ENCODE measurements at regions not wholly inside any gene's neighbourhood (a gene's known extent, or its start where the extent isn't known, plus 50 kb on each side); places are given as distances from the start of the nearest gene placed in this dataset.

DNA sequence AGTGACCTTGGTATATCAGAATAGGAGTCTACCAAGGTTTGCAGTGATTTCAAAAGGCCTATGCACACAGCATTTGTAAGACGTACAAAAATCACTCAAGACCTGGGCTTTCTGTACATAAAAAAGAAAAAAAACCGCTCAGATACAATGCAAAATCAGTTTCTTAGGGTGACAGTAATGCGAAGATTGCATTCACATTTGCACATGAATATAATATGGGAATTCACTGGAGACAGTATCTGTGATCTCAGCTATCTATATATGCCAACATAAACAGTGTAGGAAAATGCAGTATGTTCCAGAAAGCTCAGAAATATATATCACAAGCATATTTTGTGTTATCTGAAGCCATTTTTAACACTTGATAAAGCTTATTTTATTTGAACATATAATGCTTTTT lies 176.4 kb upstream of the MYOCD start:
- no peaks in the 10 kb centered on the region for H3K27me3 ChIP-seq (ENCODE audit: insufficient read depth, low read length, poor library complexity, severe bottlenecking)
- no peak overlapping the region for H3K27ac Mint-ChIP-seq
- POLR2A ChIA-PET = no interaction called here

DNA sequence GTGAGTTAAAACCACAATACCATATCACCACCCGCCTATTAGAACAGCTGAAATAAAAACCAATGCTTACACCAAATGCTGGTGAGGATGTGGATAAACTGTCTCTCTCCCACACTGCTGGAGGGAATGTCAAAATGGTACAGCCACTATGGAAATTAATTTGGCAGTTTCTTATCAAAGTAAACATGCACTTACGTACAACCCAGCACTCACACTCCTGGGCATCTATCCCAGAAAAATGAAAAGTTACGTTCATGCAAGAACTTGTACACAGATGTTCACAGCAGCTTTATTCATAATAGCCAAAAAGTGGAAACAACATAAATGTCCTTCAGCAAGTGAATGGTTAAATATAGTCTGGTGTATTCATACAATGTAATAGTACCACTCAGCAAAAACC lies 173.2 kb upstream of the MYOCD start:
- no peaks in the 10 kb centered on the region for H3K4me1 Mint-ChIP-seq

More for the DNA sequence above, 176.4 kb upstream of the MYOCD start:
- Histone ChIP-seq H3K4me1 (ENCODE audit: insufficient read depth, low read length) (no peaks in the 10 kb centered on the region), H3K36me3 (ENCODE audit: insufficient read depth, low read length) (no peaks in the 10 kb centered on the region), H3K4me3 (ENCODE audit: low read length) (no peak overlapping the region), H3K27ac (ENCODE audit: low read depth, low read length) (no peak overlapping the region), H3K9me3 (ENCODE audit: low read length) (no peaks in the 10 kb centered on the region)
- peaks cover 0 to 5% (median 2%) of the 10 kb centered on the region in 5 donors for H3K9me3 Mint-ChIP-seq
- H3K4me3 Mint-ChIP-seq = no peak overlapping the region
- DNase-seq = no peak
- CTCF ChIA-PET = no interaction called here
- no peaks in the 10 kb centered on the region for H3K27me3 Mint-ChIP-seq
- no peaks in the 10 kb centered on the region for H3K4me1 Mint-ChIP-seq
- no peaks in the 10 kb centered on the region for H3K36me3 Mint-ChIP-seq

DNA sequence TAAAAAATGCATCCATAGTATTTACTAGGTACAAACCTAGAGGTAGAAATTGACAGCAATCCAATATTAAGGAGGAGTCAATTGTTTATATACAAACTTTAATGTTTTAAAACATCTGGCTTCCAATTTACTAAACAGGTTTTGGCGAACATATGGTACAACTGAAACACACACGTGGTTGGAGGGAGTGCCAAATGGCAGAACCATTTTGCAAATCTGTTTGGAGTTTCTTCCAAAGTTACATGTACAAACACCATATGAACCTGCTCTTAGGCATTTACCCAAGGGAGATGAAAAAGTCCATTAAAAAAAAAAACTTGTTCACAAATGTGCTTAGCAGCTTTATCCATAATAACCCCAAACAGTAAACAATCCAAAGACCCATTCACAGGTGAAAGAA lies 159.8 kb upstream of the MYOCD start:
- Histone ChIP-seq H3K9me3 (ENCODE audit: low read length) (no peaks in the 10 kb centered on the region), H3K4me3 (ENCODE audit: low read length) (no peak overlapping the region), H3K27ac (ENCODE audit: low read depth, low read length) (no peak overlapping the region), H3K36me3 (ENCODE audit: insufficient read depth, low read length) (no peaks in the 10 kb centered on the region), H3K27me3 (ENCODE audit: insufficient read depth, low read length, poor library complexity, severe bottlenecking) (no peaks in the 10 kb centered on the region), H3K4me1 (ENCODE audit: insufficient read depth, low read length) (no peaks in the 10 kb centered on the region)
- H3K36me3 Mint-ChIP-seq = no peaks in the 10 kb centered on the region
- no peak for DNase-seq
- H3K27me3 Mint-ChIP-seq = peaks cover 0 to 3% of the 10 kb centered on the region in 2 donors
- H3K4me3 Mint-ChIP-seq = no peak overlapping the region
- no peaks in the 10 kb centered on the region for H3K4me1 Mint-ChIP-seq
- peaks cover 0 to 14% (median 3%) of the 10 kb centered on the region in 5 donors for H3K9me3 Mint-ChIP-seq
- ChIA-PET POLR2A (no interaction called here), CTCF (no interaction called here)
- H3K27ac Mint-ChIP-seq = no peak overlapping the region

More for the DNA sequence above, 173.2 kb upstream of the MYOCD start:
- DNase-seq = no peak
- H3K4me3 Mint-ChIP-seq = no peak overlapping the region
- no peak overlapping the region for H3K4me3 ChIP-seq (ENCODE audit: low read length)
- H3K27ac Mint-ChIP-seq = no peak overlapping the region
- no peaks in the 10 kb centered on the region for H3K27me3 Mint-ChIP-seq
- H3K9me3 ChIP-seq (ENCODE audit: low read length) = no peaks in the 10 kb centered on the region
- no peak overlapping the region for H3K27ac ChIP-seq (ENCODE audit: low read depth, low read length)
- CTCF ChIA-PET = no interaction called here
- H3K4me1 ChIP-seq (ENCODE audit: insufficient read depth, low read length) = no peaks in the 10 kb centered on the region
- no peaks in the 10 kb centered on the region for H3K36me3 Mint-ChIP-seq
- H3K9me3 Mint-ChIP-seq = peaks cover 0 to 7% (median 6%) of the 10 kb centered on the region in 5 donors
- POLR2A ChIA-PET = no interaction called here
- H3K27me3 ChIP-seq (ENCODE audit: insufficient read depth, low read length, poor library complexity, severe bottlenecking) = no peaks in the 10 kb centered on the region
- H3K36me3 ChIP-seq (ENCODE audit: insufficient read depth, low read length) = no peaks in the 10 kb centered on the region

DNA sequence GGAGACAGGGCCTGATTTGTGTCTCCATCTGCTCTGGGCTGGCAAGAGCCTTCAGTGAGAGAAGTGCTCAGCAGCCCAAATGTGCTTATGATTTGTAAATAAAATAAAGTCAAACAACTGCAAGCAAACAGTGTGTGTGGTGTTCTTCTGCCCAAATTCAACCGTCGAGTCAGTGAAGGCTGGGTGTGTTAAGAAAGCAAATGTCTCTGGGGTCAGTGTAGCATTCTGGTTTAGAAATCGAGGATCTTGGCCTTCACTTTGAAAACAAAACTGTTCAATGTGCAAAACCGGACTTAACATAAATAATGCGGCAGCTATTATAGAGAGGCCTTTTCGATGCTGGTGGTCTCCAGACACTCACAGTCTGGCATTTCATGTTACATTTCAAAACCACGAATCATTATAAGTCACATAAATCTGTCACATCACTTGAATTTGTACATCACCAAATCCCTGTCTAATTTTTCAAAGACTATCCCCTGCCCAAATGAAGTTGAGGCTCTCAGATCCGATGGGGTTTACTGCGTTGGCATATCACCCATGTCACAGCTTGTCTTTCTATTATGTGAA lies 158.6 kb upstream of the MYOCD start:
- ChIA-PET POLR2A (no interaction called here), CTCF (no interaction called here)
- Histone ChIP-seq H3K4me3 (ENCODE audit: low read length) (no peak overlapping the region), H3K27me3 (ENCODE audit: insufficient read depth, low read length, poor library complexity, severe bottlenecking) (no peaks in the 10 kb centered on the region), H3K4me1 (ENCODE audit: insufficient read depth, low read length) (no peaks in the 10 kb centered on the region), H3K27ac (ENCODE audit: low read depth, low read length) (no peak overlapping the region), H3K36me3 (ENCODE audit: insufficient read depth, low read length) (no peaks in the 10 kb centered on the region), H3K9me3 (ENCODE audit: low read length) (no peaks in the 10 kb centered on the region)
- Mint-ChIP-seq H3K9me3 (peaks cover 0 to 14% (median 3%) of the 10 kb centered on the region in 5 donors), H3K27me3 (peaks cover 0 to 3% of the 10 kb centered on the region in 2 donors), H3K4me1 (no peaks in the 10 kb centered on the region), H3K36me3 (peaks cover 0 to 1% (median 0%) of the 10 kb centered on the region in 3 donors), H3K27ac (no peak overlapping the region), H3K4me3 (no peak overlapping the region)
- no peak for DNase-seq

DNA sequence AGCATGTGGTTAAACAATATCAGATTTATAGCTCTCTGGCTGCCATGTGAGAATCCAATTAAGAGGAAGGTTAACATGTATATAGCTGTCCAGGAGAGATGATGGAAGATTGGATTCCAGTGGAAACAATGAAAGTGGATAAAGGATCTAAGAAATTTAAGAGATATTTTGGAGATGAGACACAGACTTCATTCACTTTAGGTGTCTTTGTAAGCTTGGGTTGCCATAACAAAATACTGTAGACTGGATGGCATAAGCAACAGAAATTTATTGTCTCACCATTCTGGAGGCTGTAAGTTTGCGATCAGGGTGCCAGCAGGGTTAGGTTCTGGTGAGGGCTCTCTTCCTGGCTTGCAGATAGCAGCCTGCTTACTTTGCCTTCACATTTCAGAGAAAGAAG lies 155.9 kb upstream of the MYOCD start:
- Mint-ChIP-seq H3K27ac (no peak overlapping the region), H3K9me3 (peaks cover 0 to 9% (median 3%) of the 10 kb centered on the region in 5 donors), H3K36me3 (peaks cover 0 to 1% (median 0%) of the 10 kb centered on the region in 3 donors), H3K4me3 (no peak overlapping the region), H3K4me1 (no peaks in the 10 kb centered on the region), H3K27me3 (peaks cover 0 to 3% of the 10 kb centered on the region in 2 donors)
- Histone ChIP-seq H3K4me1 (ENCODE audit: insufficient read depth, low read length) (no peaks in the 10 kb centered on the region), H3K27ac (ENCODE audit: low read depth, low read length) (no peak overlapping the region), H3K4me3 (ENCODE audit: low read length) (no peak overlapping the region), H3K27me3 (ENCODE audit: insufficient read depth, low read length, poor library complexity, severe bottlenecking) (no peaks in the 10 kb centered on the region), H3K36me3 (ENCODE audit: insufficient read depth, low read length) (no peaks in the 10 kb centered on the region), H3K9me3 (ENCODE audit: low read length) (no peaks in the 10 kb centered on the region)
- ChIA-PET CTCF (no interaction called here), POLR2A (no interaction called here)
- no peak for DNase-seq

DNA sequence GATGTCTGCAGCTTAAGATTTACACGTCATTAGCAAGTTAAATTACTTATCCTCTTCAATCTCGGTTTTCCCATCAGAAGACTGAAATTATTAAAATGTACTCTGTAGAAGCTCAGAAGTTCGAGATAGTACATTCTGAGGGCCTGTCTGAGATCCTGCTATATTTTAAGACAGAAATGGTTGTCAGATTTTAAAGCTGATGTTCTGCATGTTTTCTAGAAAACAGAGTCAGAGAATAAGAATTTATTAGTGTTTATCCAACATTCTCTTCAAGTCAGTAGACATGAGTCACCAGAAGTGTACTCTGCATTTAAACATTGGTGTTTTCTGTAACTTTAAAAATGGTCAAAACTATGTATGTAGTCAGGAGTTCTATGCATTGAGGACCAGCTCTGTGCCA lies 155.2 kb upstream of the MYOCD start:
- DNase-seq = no peak
- Mint-ChIP-seq H3K9me3 (peaks cover 0 to 9% (median 3%) of the 10 kb centered on the region in 5 donors), H3K27ac (no peak overlapping the region), H3K4me1 (no peaks in the 10 kb centered on the region), H3K36me3 (peaks cover 0 to 1% (median 0%) of the 10 kb centered on the region in 3 donors), H3K27me3 (peaks cover 0 to 3% of the 10 kb centered on the region in 2 donors), H3K4me3 (no peak overlapping the region)
- ChIA-PET POLR2A (no interaction called here), CTCF (no interaction called here)
- Histone ChIP-seq H3K4me3 (ENCODE audit: low read length) (no peak overlapping the region), H3K36me3 (ENCODE audit: insufficient read depth, low read length) (no peaks in the 10 kb centered on the region), H3K4me1 (ENCODE audit: insufficient read depth, low read length) (no peaks in the 10 kb centered on the region), H3K9me3 (ENCODE audit: low read length) (no peaks in the 10 kb centered on the region), H3K27ac (ENCODE audit: low read depth, low read length) (no peak overlapping the region), H3K27me3 (ENCODE audit: insufficient read depth, low read length, poor library complexity, severe bottlenecking) (no peaks in the 10 kb centered on the region)

DNA sequence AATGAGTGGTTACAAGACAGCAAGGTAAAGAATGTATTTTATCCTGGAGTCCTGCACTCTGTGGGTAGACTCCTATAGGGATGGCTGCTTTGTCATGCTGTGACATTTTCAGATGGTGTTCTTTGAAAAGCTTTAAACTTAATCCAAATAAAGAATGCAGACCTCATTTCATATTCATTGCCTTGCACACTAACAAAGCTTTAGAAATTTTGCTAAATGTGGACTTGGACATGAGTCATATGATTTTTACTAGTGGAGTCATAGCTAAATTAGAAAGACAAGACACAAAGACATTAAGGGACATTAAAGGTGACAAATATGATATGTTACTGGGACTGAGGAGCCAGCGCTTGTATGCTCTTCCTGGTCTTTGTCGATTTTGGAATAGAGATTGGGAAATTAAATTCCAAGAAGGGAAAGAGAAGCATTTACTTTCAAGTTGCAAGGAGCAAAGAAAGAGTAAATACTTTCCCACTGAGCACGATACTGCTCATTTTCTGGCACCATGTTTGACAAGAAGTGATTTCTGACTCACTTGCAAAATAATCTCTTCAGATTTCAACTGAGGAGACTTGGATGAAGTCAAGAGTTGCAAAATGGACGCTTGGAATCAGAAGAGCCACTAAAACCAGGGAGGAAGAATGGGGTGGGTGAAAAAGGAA lies 152.9 kb upstream of the MYOCD start:
- Mint-ChIP-seq H3K4me1 (no peaks in the 10 kb centered on the region), H3K27ac (no peak overlapping the region), H3K4me3 (no peak overlapping the region), H3K9me3 (peaks cover 0 to 9% (median 3%) of the 10 kb centered on the region in 5 donors), H3K36me3 (peaks cover 0 to 1% (median 0%) of the 10 kb centered on the region in 3 donors), H3K27me3 (peaks cover 0 to 3% of the 10 kb centered on the region in 2 donors)
- CTCF ChIA-PET = no interaction called here
- Histone ChIP-seq H3K27ac (ENCODE audit: low read depth, low read length) (no peak overlapping the region), H3K9me3 (ENCODE audit: low read length) (no peaks in the 10 kb centered on the region), H3K36me3 (ENCODE audit: insufficient read depth, low read length) (no peaks in the 10 kb centered on the region), H3K4me1 (ENCODE audit: insufficient read depth, low read length) (no peaks in the 10 kb centered on the region), H3K4me3 (ENCODE audit: low read length) (no peak overlapping the region), H3K27me3 (ENCODE audit: insufficient read depth, low read length, poor library complexity, severe bottlenecking) (no peaks in the 10 kb centered on the region)
- POLR2A ChIA-PET = no interaction called here
- DNase-seq = no peak

DNA sequence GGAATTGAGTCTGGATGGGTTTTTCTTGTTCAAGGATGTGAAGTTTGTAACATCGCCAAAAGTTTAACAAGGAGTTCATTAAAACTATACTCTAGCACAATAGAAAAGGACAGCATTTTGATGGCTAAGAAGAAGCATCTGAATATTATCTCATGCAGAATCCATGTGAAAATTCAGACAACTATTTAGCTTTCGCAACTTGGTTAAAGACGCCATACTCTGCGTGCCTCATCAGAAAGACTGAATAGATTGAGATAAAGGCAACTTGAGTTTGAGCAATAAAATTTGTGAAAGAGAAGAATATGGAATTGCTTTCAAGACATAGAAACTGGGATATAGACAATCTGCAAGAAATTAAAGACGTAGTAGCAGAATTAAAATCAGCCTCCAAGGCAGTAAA lies 151.1 kb upstream of the MYOCD start:
- H3K4me1 ChIP-seq (ENCODE audit: insufficient read depth, low read length) = no peaks in the 10 kb centered on the region
- H3K4me3 Mint-ChIP-seq = no peak overlapping the region
- no peaks in the 10 kb centered on the region for H3K27me3 ChIP-seq (ENCODE audit: insufficient read depth, low read length, poor library complexity, severe bottlenecking)
- H3K9me3 ChIP-seq (ENCODE audit: low read length) = no peaks in the 10 kb centered on the region
- peaks cover 0 to 1% (median 0%) of the 10 kb centered on the region in 3 donors for H3K36me3 Mint-ChIP-seq
- POLR2A ChIA-PET = no interaction called here
- no peak overlapping the region for H3K27ac ChIP-seq (ENCODE audit: low read depth, low read length)
- DNase-seq = no peak
- no peak overlapping the region for H3K4me3 ChIP-seq (ENCODE audit: low read length)
- H3K9me3 Mint-ChIP-seq = peaks cover 0 to 4% (median 0%) of the 10 kb centered on the region in 5 donors
- CTCF ChIA-PET = no interaction called here
- no peaks in the 10 kb centered on the region for H3K4me1 Mint-ChIP-seq
- H3K27me3 Mint-ChIP-seq = no peaks in the 10 kb centered on the region
- H3K36me3 ChIP-seq (ENCODE audit: insufficient read depth, low read length) = no peaks in the 10 kb centered on the region
- H3K27ac Mint-ChIP-seq = no peak overlapping the region
